GM23338 (cell line): ENCODE measurements at regions not wholly inside any gene's neighbourhood (a gene's known extent, or its start where the extent isn't known, plus 50 kb on each side); places are given as distances from the start of the nearest gene placed in this dataset.

Experiments
- ATAC-seq: fragments of 200-7000 bp; cut with Tn5 transposase; 3 replicates; pipeline ENCODE4 v1.9.1; 2020
- DNase-seq: peaks from one replicate; pipeline ENCODE4 v3.0.0-alpha.2; 2015; ENCODE audit warnings: low spot score
- H2AFZ ChIP-seq: fragments of 200-600 bp; sonication (generic); 2 replicates; pipeline ENCODE4 v1.8.0; 2016; ENCODE audit warnings: antibody characterized with exemption, mild to moderate bottlenecking, moderate library complexity
- H3F3A ChIP-seq: fragments of 200-600 bp; sonication (generic); replicated peaks from 2 replicates; pipeline ENCODE4 v1.8.0; 2017; ENCODE audit warnings: antibody characterized with exemption, mixed run types, low read depth
- H3K27ac ChIP-seq: fragments of 200-600 bp; sonication (generic); 2 replicates; pipeline ENCODE4 v1.6.1; 2016; ENCODE audit warnings: low read depth
- H3K27me3 ChIP-seq: fragments of 200-600 bp; sonication (generic); 2 replicates; pipeline ENCODE4 v1.8.0; 2016; ENCODE audit warnings: mild to moderate bottlenecking, mixed run types, moderate library complexity; ENCODE audit not compliant: insufficient read depth
- H3K36me3 ChIP-seq: fragments of 200-600 bp; sonication (generic); 2 replicates; pipeline ENCODE4 v1.8.0; 2016; ENCODE audit warnings: mild to moderate bottlenecking; ENCODE audit not compliant: insufficient read depth
- H3K4me1 ChIP-seq: fragments of 200-600 bp; sonication (generic); 2 replicates; pipeline ENCODE4 v1.8.0; 2016; ENCODE audit warnings: mild to moderate bottlenecking, moderate library complexity; ENCODE audit not compliant: insufficient read depth
- H3K4me2 ChIP-seq: fragments of 200-600 bp; sonication (generic); 2 replicates; pipeline ENCODE4 v1.7.1; 2017; ENCODE audit warnings: mixed run types
- H3K4me3 ChIP-seq: fragments of 200-600 bp; sonication (generic); 2 replicates; pipeline ENCODE4 v1.6.1; 2016; ENCODE audit warnings: mixed run types
- H3K79me2 ChIP-seq: fragments of 200-600 bp; sonication (generic); replicated peaks from 2 replicates; pipeline ENCODE4 v1.8.0; 2017; ENCODE audit warnings: mild to moderate bottlenecking; ENCODE audit not compliant: insufficient read depth
- H3K9me2 ChIP-seq: fragments of 200-600 bp; sonication (generic); 2 replicates; pipeline ENCODE4 v1.8.0; 2017; ENCODE audit not compliant: insufficient read depth
- H4K20me1 ChIP-seq: fragments of 200-600 bp; sonication (generic); replicated peaks from 2 replicates; pipeline ENCODE4 v1.8.0; 2017; ENCODE audit warnings: mild to moderate bottlenecking; ENCODE audit not compliant: insufficient read depth
- H3K27ac Mint-ChIP-seq: 2 replicates; pipeline ENCODE4 v1.8.0; 2020; ENCODE audit warnings: inconsistent platforms, mild to moderate bottlenecking, moderate library complexity, mixed read lengths
- H3K27me3 Mint-ChIP-seq: 3 replicates; pipeline ENCODE4 v1.8.0; 2022; ENCODE audit warnings: low read depth, mild to moderate bottlenecking, moderate library complexity, mixed read lengths, inconsistent platforms; ENCODE audit not compliant: insufficient read depth, poor library complexity
- H3K36me3 Mint-ChIP-seq: 3 replicates; pipeline ENCODE4 v1.8.0; 2021; ENCODE audit warnings: low read depth, mild to moderate bottlenecking, inconsistent platforms, moderate library complexity, mixed read lengths
- H3K4me1 Mint-ChIP-seq: 3 replicates; pipeline ENCODE4 v1.8.0; 2020; ENCODE audit warnings: mild to moderate bottlenecking, inconsistent platforms, mixed read lengths
- H3K4me3 Mint-ChIP-seq: 3 replicates; pipeline ENCODE4 v1.8.0; 2021; ENCODE audit warnings: moderate library complexity, mild to moderate bottlenecking, inconsistent platforms, mixed read lengths
- H3K9me3 Mint-ChIP-seq: 3 replicates; pipeline ENCODE4 v1.8.0; 2020; ENCODE audit warnings: moderate library complexity, mild to moderate bottlenecking, inconsistent platforms, mixed read lengths
- CREB1 ChIP-seq: fragments of 250-450 bp; sonication (Bioruptor Pico); IDR thresholded peaks from 2 replicates; pipeline ENCODE4 v1.5.0; 2020; ENCODE audit warnings: low read depth, mild to moderate bottlenecking, moderate library complexity
- CTCF ChIP-seq, 2 experiments: fragments of 200-600 bp in 1 of 2; sonication (generic) in 1 of 2; conservative IDR thresholded peaks; 2 replicates each; pipeline versions ENCODE4 v1.5.1 to v1.6.1; 2016 to 2017; ENCODE audit warnings: antibody characterized with exemption in 2 of 2, low read depth in 2 of 2, mild to moderate bottlenecking in 2 of 2, moderate library complexity in 1 of 2
- EZH2 ChIP-seq: fragments of 200-600 bp; sonication (generic); IDR thresholded peaks from one replicate; pipeline ENCODE4 v1.8.0; 2017; ENCODE audit warnings: antibody characterized with exemption, mild to moderate bottlenecking, low read depth; ENCODE audit not compliant: unreplicated experiment
- EZH2phosphoT487 ChIP-seq: fragments of 200-600 bp; sonication (generic); IDR thresholded peaks from one replicate; pipeline ENCODE4 v1.8.1; 2018; ENCODE audit warnings: antibody characterized with exemption; ENCODE audit not compliant: unreplicated experiment
- JUNB ChIP-seq: IDR thresholded peaks from one replicate; pipeline ENCODE4 v1.6.1; 2016; ENCODE audit warnings: antibody characterized with exemption; ENCODE audit not compliant: unreplicated experiment
- NANOG ChIP-seq: IDR thresholded peaks from 2 replicates; pipeline ENCODE4 v1.6.1; 2016; ENCODE audit warnings: antibody characterized with exemption, borderline replicate concordance
- POLR2AphosphoS5 ChIP-seq: IDR thresholded peaks from 2 replicates; pipeline ENCODE4 v1.6.1; 2016; ENCODE audit warnings: antibody characterized with exemption, low read depth
- STAT1 ChIP-seq: IDR thresholded peaks from one replicate; pipeline ENCODE4 v1.6.1; 2016; ENCODE audit warnings: antibody characterized with exemption; ENCODE audit not compliant: unreplicated experiment
- ZNF114 ChIP-seq: fragments of 250-450 bp; sonication (Bioruptor Pico); IDR thresholded peaks from 2 replicates; pipeline ENCODE4 v1.5.0; 2020; ENCODE audit warnings: mild to moderate bottlenecking, moderate library complexity
- ZNF331 ChIP-seq: fragments of 250-450 bp; sonication (Bioruptor Pico); IDR thresholded peaks from 2 replicates; pipeline ENCODE4 v1.5.0; 2020; ENCODE audit warnings: low read depth, mild to moderate bottlenecking, moderate library complexity
- TF ChIP-seq, protein P1 (sequence below): IDR thresholded peaks from one replicate; pipeline ENCODE4 v1.6.1; 2018; ENCODE audit warnings: antibody characterized with exemption; ENCODE audit not compliant: unreplicated experiment
- TF ChIP-seq, protein P2 (sequence below): IDR thresholded peaks from 2 replicates; pipeline ENCODE4 v1.6.1; 2016; ENCODE audit warnings: antibody characterized with exemption

GRCh38 chr6:163720005-163720404 is 305.5 kb downstream of the QKI start:
- Mint-ChIP-seq H3K9me3 (peaks cover 2% of the 10 kb centered on the region; the same call in 1 of the 3 replicates), H3K36me3 (no peaks in the 10 kb centered on the region), H3K27ac (no peak overlapping the region), H3K4me1 (no peaks in the 10 kb centered on the region), H3K27me3 (peaks cover 4% of the 10 kb centered on the region), H3K4me3 (no peak overlapping the region)
- TF ChIP-seq ZNF331 (CRISPR knock-in tag) (no peak), NANOG (no peak), EZH2phosphoT487 (no peak), JUNB (no peak), CTCF (conservative IDR thresholded peaks at IDR 0.05; ENCODE audit: low read depth in 2 of 2) (no peak), STAT1 (no peak)
- TF ChIP-seq, protein P1, sequence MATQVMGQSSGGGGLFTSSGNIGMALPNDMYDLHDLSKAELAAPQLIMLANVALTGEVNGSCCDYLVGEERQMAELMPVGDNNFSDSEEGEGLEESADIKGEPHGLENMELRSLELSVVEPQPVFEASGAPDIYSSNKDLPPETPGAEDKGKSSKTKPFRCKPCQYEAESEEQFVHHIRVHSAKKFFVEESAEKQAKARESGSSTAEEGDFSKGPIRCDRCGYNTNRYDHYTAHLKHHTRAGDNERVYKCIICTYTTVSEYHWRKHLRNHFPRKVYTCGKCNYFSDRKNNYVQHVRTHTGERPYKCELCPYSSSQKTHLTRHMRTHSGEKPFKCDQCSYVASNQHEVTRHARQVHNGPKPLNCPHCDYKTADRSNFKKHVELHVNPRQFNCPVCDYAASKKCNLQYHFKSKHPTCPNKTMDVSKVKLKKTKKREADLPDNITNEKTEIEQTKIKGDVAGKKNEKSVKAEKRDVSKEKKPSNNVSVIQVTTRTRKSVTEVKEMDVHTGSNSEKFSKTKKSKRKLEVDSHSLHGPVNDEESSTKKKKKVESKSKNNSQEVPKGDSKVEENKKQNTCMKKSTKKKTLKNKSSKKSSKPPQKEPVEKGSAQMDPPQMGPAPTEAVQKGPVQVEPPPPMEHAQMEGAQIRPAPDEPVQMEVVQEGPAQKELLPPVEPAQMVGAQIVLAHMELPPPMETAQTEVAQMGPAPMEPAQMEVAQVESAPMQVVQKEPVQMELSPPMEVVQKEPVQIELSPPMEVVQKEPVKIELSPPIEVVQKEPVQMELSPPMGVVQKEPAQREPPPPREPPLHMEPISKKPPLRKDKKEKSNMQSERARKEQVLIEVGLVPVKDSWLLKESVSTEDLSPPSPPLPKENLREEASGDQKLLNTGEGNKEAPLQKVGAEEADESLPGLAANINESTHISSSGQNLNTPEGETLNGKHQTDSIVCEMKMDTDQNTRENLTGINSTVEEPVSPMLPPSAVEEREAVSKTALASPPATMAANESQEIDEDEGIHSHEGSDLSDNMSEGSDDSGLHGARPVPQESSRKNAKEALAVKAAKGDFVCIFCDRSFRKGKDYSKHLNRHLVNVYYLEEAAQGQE = no peak
- Histone ChIP-seq H3K27me3 (no peaks in the 10 kb centered on the region), H3K79me2 (no peaks in the 10 kb centered on the region), H3K4me2 (no peak overlapping the region), H3K27ac (no peak overlapping the region), H3K9me2 (no peaks in the 10 kb centered on the region), H3K36me3 (no peaks in the 10 kb centered on the region), H3K4me3 (no peak overlapping the region), H4K20me1 (no peaks in the 10 kb centered on the region), H3F3A (no peaks in the 10 kb centered on the region), H3K4me1 (no peaks in the 10 kb centered on the region), H2AFZ (no peak overlapping the region)
- ATAC-seq (no peak), DNase-seq (no peak)

GRCh38 chr6:163719028-163719742 is 304.7 kb downstream of the QKI start:
- H3K4me1 Mint-ChIP-seq = no peaks in the 10 kb centered on the region
- no peak for TF ChIP-seq JUNB
- no peak for TF ChIP-seq NANOG
- no peak for TF ChIP-seq CTCF (conservative IDR thresholded peaks at IDR 0.05; ENCODE audit: low read depth in 2 of 2)
- TF ChIP-seq EZH2 = no peak
- no peak for TF ChIP-seq CREB1 (CRISPR knock-in tag)
- TF ChIP-seq, protein P2, sequence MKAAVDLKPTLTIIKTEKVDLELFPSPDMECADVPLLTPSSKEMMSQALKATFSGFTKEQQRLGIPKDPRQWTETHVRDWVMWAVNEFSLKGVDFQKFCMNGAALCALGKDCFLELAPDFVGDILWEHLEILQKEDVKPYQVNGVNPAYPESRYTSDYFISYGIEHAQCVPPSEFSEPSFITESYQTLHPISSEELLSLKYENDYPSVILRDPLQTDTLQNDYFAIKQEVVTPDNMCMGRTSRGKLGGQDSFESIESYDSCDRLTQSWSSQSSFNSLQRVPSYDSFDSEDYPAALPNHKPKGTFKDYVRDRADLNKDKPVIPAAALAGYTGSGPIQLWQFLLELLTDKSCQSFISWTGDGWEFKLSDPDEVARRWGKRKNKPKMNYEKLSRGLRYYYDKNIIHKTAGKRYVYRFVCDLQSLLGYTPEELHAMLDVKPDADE = no peak
- no peak for TF ChIP-seq ZNF114 (CRISPR knock-in tag)
- TF ChIP-seq POLR2AphosphoS5 = no peak
- no peak for TF ChIP-seq EZH2phosphoT487
- Histone ChIP-seq H2AFZ (no peak overlapping the region), H3K79me2 (no peaks in the 10 kb centered on the region), H4K20me1 (no peaks in the 10 kb centered on the region), H3K4me1 (no peaks in the 10 kb centered on the region), H3K27me3 (no peaks in the 10 kb centered on the region), H3K27ac (no peak overlapping the region), H3K9me2 (no peaks in the 10 kb centered on the region), H3K36me3 (no peaks in the 10 kb centered on the region), H3K4me3 (no peak overlapping the region), H3F3A (no peaks in the 10 kb centered on the region), H3K4me2 (no peak overlapping the region)
- H3K27ac Mint-ChIP-seq = no peak overlapping the region
- peaks cover 2% of the 10 kb centered on the region; the same call in 1 of the 3 replicates for H3K9me3 Mint-ChIP-seq
- ATAC-seq (no peak), DNase-seq (no peak)
- peaks cover 4% of the 10 kb centered on the region for H3K27me3 Mint-ChIP-seq
- no peak overlapping the region for H3K4me3 Mint-ChIP-seq
- H3K36me3 Mint-ChIP-seq = no peaks in the 10 kb centered on the region
